T-helper 9 cell (primary cell): ENCODE measurements at regions not wholly inside any gene's neighbourhood (a gene's known extent, or its start where the extent isn't known, plus 50 kb on each side); places are given as distances from the start of the nearest gene placed in this dataset.
"Not testable (repeated sequence)": the region's sequence is repeated elsewhere in the genome, so short reads cannot be mapped to it uniquely, and the experiment has no call there.

Source experiments
- DNase-seq: peaks from one replicate; pipeline ENCODE4 v3.0.0-alpha.2; 2020

- no peak for DNase-seq
Observed at GRCh38 chr10:23779301-23779700, 340.4 kb downstream of the OTUD1 start.

- no peak for DNase-seq
Observed at GRCh38 chr10:23780331-23780730, 341.5 kb downstream of the OTUD1 start.

GRCh38 chr10:23786594-23786993 lies 347.7 kb downstream of the OTUD1 start:
- DNase-seq = no peak

- DNase-seq = no peak
Observed at GRCh38 chr10:23793577-23793976, 354.7 kb downstream of the OTUD1 start.

GRCh38 chr10:23797452-23797851 lies 358.6 kb downstream of the OTUD1 start:
- DNase-seq = not testable (repeated sequence)

- no peak for DNase-seq
Observed at GRCh38 chr10:23804125-23804524, 365.2 kb downstream of the OTUD1 start.

GRCh38 chr10:23813687-23814086 lies 374.8 kb downstream of the OTUD1 start:
- DNase-seq = no peak

- DNase-seq = no peak
Observed at GRCh38 chr10:23818484-23818883, 379.6 kb downstream of the OTUD1 start.

- DNase-seq = no peak
Observed at GRCh38 chr10:23820792-23821191, 381.9 kb downstream of the OTUD1 start.

GRCh38 chr10:23824822-23825221 lies 384.1 kb upstream of the KIAA1217 start:
- no peak for DNase-seq

- DNase-seq = no peak
Observed at GRCh38 chr10:23826421-23826820, 382.5 kb upstream of the KIAA1217 start.

- DNase-seq = no peak
Observed at GRCh38 chr10:23829556-23829955, 379.4 kb upstream of the KIAA1217 start.

GRCh38 chr10:23834091-23834490 lies 374.8 kb upstream of the KIAA1217 start:
- DNase-seq = no peak

- DNase-seq = no peak
Observed at GRCh38 chr10:23850631-23851030, 358.3 kb upstream of the KIAA1217 start.

- no peak for DNase-seq
Observed at GRCh38 chr10:23859598-23859997, 349.3 kb upstream of the KIAA1217 start.

- DNase-seq = no peak
Observed at GRCh38 chr10:23864631-23865147, 344.2 kb upstream of the KIAA1217 start.

- DNase-seq = not testable (repeated sequence)
Observed at GRCh38 chr10:23866985-23867384, 342.0 kb upstream of the KIAA1217 start.

- no peak for DNase-seq
Observed at GRCh38 chr10:23868121-23868520, 340.8 kb upstream of the KIAA1217 start.

GRCh38 chr10:23869548-23869947 lies 339.4 kb upstream of the KIAA1217 start:
- DNase-seq = no peak

GRCh38 chr10:23869996-23870395 lies 338.9 kb upstream of the KIAA1217 start:
- no peak for DNase-seq

GRCh38 chr10:23870651-23871610 lies 338.0 kb upstream of the KIAA1217 start:
- DNase-seq = no peak

- no peak for DNase-seq
Observed at GRCh38 chr10:23872290-23872689, 336.6 kb upstream of the KIAA1217 start.

- DNase-seq = no peak
Observed at GRCh38 chr10:23877791-23878320, 331.1 kb upstream of the KIAA1217 start.

- no peak for DNase-seq
Observed at GRCh38 chr10:23884670-23885069, 324.3 kb upstream of the KIAA1217 start.
